ENCODE measurements at regions not wholly inside any gene's neighbourhood (a gene's known extent, or its start where the extent isn't known, plus 50 kb on each side); places are given as distances from the start of the nearest gene placed in this dataset.

GRCh38 chr3:82033186-82033585 lies 271.7 kb upstream of the GBE1 start:
- intact Hi-C loops (cut with DNase I) = no loop called here
- ATAC-seq = no peak
- no peak for DNase-seq
- whole genome bisulfite sequencing, 4 donors = 93 to 96% (median 94%) methylated on average over 4 of the region's 4 CpGs
- Histone ChIP-seq H3K4me3 (no peak overlapping the region), H3K27ac (no peak overlapping the region), H3K27me3 (no peaks in the 10 kb centered on the region), H3K9me3 (no peaks in the 10 kb centered on the region), H3K4me1 (no peaks in the 10 kb centered on the region), H3K36me3 (no peaks in the 10 kb centered on the region)
- TF ChIP-seq CTCF (IDR thresholded peaks at IDR 0.05) (no peak), POLR2A (IDR thresholded peaks at IDR 0.05) (no peak)

GRCh38 chr3:82031596-82031995 lies 270.2 kb upstream of the GBE1 start:
- ATAC-seq = no peak
- Histone ChIP-seq H3K36me3 (no peaks in the 10 kb centered on the region), H3K27ac (no peak overlapping the region), H3K4me3 (no peak overlapping the region), H3K27me3 (no peaks in the 10 kb centered on the region), H3K4me1 (no peaks in the 10 kb centered on the region), H3K9me3 (no peaks in the 10 kb centered on the region)
- intact Hi-C loops (cut with DNase I) = no loop called here
- TF ChIP-seq CTCF (IDR thresholded peaks at IDR 0.05) = no peak
- no peak for DNase-seq

- no peaks in the 10 kb centered on the region for H3K36me3 ChIP-seq
- no peaks in the 10 kb centered on the region for H3K9me3 ChIP-seq
- intact Hi-C loops (cut with DNase I) = no loop called here
- no peak overlapping the region for H3K27ac ChIP-seq
- TF ChIP-seq CTCF (IDR thresholded peaks at IDR 0.05) (no peak), POLR2A (IDR thresholded peaks at IDR 0.05) (no peak)
- ATAC-seq (no peak), DNase-seq (no peak)
- no peaks in the 10 kb centered on the region for H3K4me1 ChIP-seq
- no peak overlapping the region for H3K4me3 ChIP-seq
- no peaks in the 10 kb centered on the region for H3K27me3 ChIP-seq
- 78 to 83% (median 80%) methylated on average over 5 of the region's 5 CpGs for WGBS, 4 donors
Observed at GRCh38 chr3:82030916-82031315, 269.5 kb upstream of the GBE1 start.

- no peak for ATAC-seq
- no peak for TF ChIP-seq POLR2A (IDR thresholded peaks at IDR 0.05)
- no peak for TF ChIP-seq CTCF (IDR thresholded peaks at IDR 0.05)
- Histone ChIP-seq H3K27ac (no peak overlapping the region), H3K36me3 (no peaks in the 10 kb centered on the region), H3K9me3 (peaks cover 0 to 10% (median 0%) of the 10 kb centered on the region in 12 donors), H3K27me3 (no peaks in the 10 kb centered on the region), H3K4me3 (no peak overlapping the region), H3K4me1 (no peaks in the 10 kb centered on the region)
- 87 to 93% (median 91%) methylated on average over 3 of the region's 3 CpGs for WGBS, 4 donors
- intact Hi-C loops (cut with DNase I) = loop anchor here in 1 of 10 donors (10.0 kb wide), 1 partner anchor 112 kb away; no protein-coding TSS in a partner anchor
- no peak for DNase-seq
Observed at GRCh38 chr3:82022836-82023235, 261.4 kb upstream of the GBE1 start.

Measured in heart left ventricle (tissue), 16 donors.